HepG2 (cell line): ENCODE measurements at regions not wholly inside any gene's neighbourhood (a gene's known extent, or its start where the extent isn't known, plus 50 kb on each side); places are given as distances from the start of the nearest gene placed in this dataset.

ENCODE experiments used
- ATAC-seq: fragments of 200-7000 bp; cut with Tn5 transposase; 3 replicates; pipeline ENCODE4 v1.9.1; 2020; ENCODE audit warnings: mild to moderate bottlenecking, moderate library complexity
- BruUV-seq: library from RNA; stranded (reverse); fragments of 400-500 nt; replicated peaks from 2 replicates; lab custom pipeline; 2021; lab: Mats Ljungman, UMichigan
- CTCF ChIA-PET: fragments of 300-600 bp; formaldehyde crosslinking; extraction: SDS; loops from one replicate; lab custom pipeline; 2021; ENCODE audit warnings: low total read pairs, inconsistent platforms, low intra/inter-chr PET ratio; lab: Yijun Ruan, JAX
- POLR2A ChIA-PET: fragments of 350-600 bp; sonication (Branson Sonifier 250); formaldehyde crosslinking; loops from one replicate; lab custom pipeline; 2020; ENCODE audit warnings: antibody characterized with exemption, inconsistent platforms; lab: Yijun Ruan, JAX
- DNase-seq: peaks from one replicate; pipeline ENCODE4 v3.0.0-alpha.2; 2015; ENCODE audit warnings: low spot score
- FAIRE-seq: peaks from 3 replicates; lab custom pipeline; 2011; peaks lifted over from hg19 to GRCh38; lab: Jason Lieb, UNC
- H2AFZ ChIP-seq: one replicate; pipeline ENCODE4 v1.6.1; 2011; ENCODE audit warnings: low read length, inconsistent platforms
- H3K27ac ChIP-seq: fragments of 300-600 bp; 3 replicates; pipeline ENCODE4 v1.8.0; 2011; ENCODE audit warnings: mixed run types, mild to moderate bottlenecking, mixed read lengths, low read length, inconsistent platforms; ENCODE audit not compliant: insufficient read depth; ENCODE audit errors: extremely low read length
- H3K27me3 ChIP-seq, 2 experiments: fragments of 200-600 bp in 1 of 2; 2 replicates in 1 of 2; 3 replicates in 1 of 2; pipeline versions ENCODE4 v1.6.0 to v1.8.0; 2011; ENCODE audit warnings: low read length in 2 of 2, mild to moderate bottlenecking in 2 of 2, moderate library complexity in 2 of 2, inconsistent platforms in 1 of 2; ENCODE audit not compliant: insufficient read depth in 2 of 2, control insufficient read depth in 1 of 2
- H3K36me3 ChIP-seq, 2 experiments: fragments of 200-600 bp in 1 of 2; replicated peaks in 1 of 2; 2 replicates in 1 of 2; 3 replicates in 1 of 2; pipeline versions ENCODE4 v1.5.1 to v1.8.0; 2011; ENCODE audit warnings: low read length in 2 of 2, inconsistent platforms in 1 of 2; ENCODE audit not compliant: insufficient read depth in 2 of 2, control insufficient read depth in 1 of 2
- H3K4me1 ChIP-seq: 2 replicates; pipeline ENCODE4 v1.5.1; 2012; ENCODE audit warnings: low read length, inconsistent platforms; ENCODE audit not compliant: insufficient read depth
- H3K4me2 ChIP-seq: 2 replicates; pipeline ENCODE4 v1.6.0; 2011; ENCODE audit warnings: low read depth, low read length, inconsistent platforms
- H3K4me3 ChIP-seq, 3 experiments: fragments of 200-600 bp in 1 of 3; sonication (generic), shearing (Covaris generic) in 1 of 3; replicated peaks in 1 of 3; 2 replicates each; pipeline ENCODE4 v1.5.1; 2011 to 2016; ENCODE audit warnings: low read length in 3 of 3, inconsistent platforms in 2 of 3, low read depth in 2 of 3, mild to moderate bottlenecking in 2 of 3, control low read depth in 1 of 3, mixed read lengths in 1 of 3; ENCODE audit not compliant: insufficient read depth in 1 of 3
- H3K79me2 ChIP-seq: one replicate; pipeline ENCODE4 v1.6.1; 2011; ENCODE audit warnings: low read length, inconsistent platforms; ENCODE audit not compliant: insufficient read depth
- H3K9ac ChIP-seq: 2 replicates; pipeline ENCODE4 v1.6.0; 2011; ENCODE audit warnings: mild to moderate bottlenecking, low read depth, low read length, inconsistent platforms; ENCODE audit not compliant: insufficient read depth
- H3K9me3 ChIP-seq: 2 replicates; pipeline ENCODE4 v1.5.1; 2012; ENCODE audit warnings: mild to moderate bottlenecking, low read length
- H4K20me1 ChIP-seq: 2 replicates; pipeline ENCODE4 v1.6.0; 2011; ENCODE audit warnings: inconsistent platforms, mild to moderate bottlenecking, low read length, moderate library complexity; ENCODE audit not compliant: insufficient read depth
- CENPBD1 ChIP-seq: sonication (generic); formaldehyde crosslinking; IDR thresholded peaks from 2 replicates; pipeline ENCODE4 v1.8.0; 2022; ENCODE audit warnings: missing genetic modification reagents, low read depth, mild to moderate bottlenecking, borderline replicate concordance
- DMAP1 ChIP-seq: IDR thresholded peaks from 2 replicates; pipeline ENCODE4 v1.6.1; 2016
- EHMT2 ChIP-seq: fragments of 200-600 bp; sonication (generic); IDR thresholded peaks from 2 replicates; pipeline ENCODE4 v1.7.0; 2017; ENCODE audit warnings: antibody characterized with exemption, low read depth, low read length, borderline replicate concordance
- ELK4 ChIP-seq: sonication (generic); formaldehyde crosslinking; IDR thresholded peaks from 2 replicates; pipeline ENCODE4 v1.9.0; 2021; ENCODE audit warnings: missing genetic modification reagents, borderline replicate concordance
- ESRRA ChIP-seq: sonication (generic); formaldehyde crosslinking; IDR thresholded peaks from 2 replicates; pipeline ENCODE4 v1.5.1; 2020; ENCODE audit warnings: mild to moderate bottlenecking, low read depth, missing genetic modification reagents
- FOXP4 ChIP-seq: sonication (generic); formaldehyde crosslinking; IDR thresholded peaks from 2 replicates; pipeline ENCODE4 v1.4.0; 2020; ENCODE audit warnings: missing genetic modification reagents
- HDAC2 ChIP-seq: sonication (generic); formaldehyde crosslinking; IDR thresholded peaks from 2 replicates; pipeline ENCODE4 v1.4.0; 2020; ENCODE audit warnings: missing genetic modification reagents
- NR2F2 ChIP-seq: IDR thresholded peaks from 2 replicates; pipeline ENCODE4 v1.6.1; 2012; ENCODE audit warnings: low read depth, inconsistent platforms, borderline replicate concordance
- PAX8 ChIP-seq: sonication (generic); formaldehyde crosslinking; IDR thresholded peaks from 2 replicates; pipeline ENCODE4 v1.8.0; 2022; ENCODE audit warnings: mild to moderate bottlenecking, missing genetic modification reagents, borderline replicate concordance
- PCBP1 ChIP-seq: fragments of 200-400 bp; formaldehyde crosslinking; IDR thresholded peaks from 2 replicates; pipeline ENCODE4 v1.6.1; 2017; ENCODE audit warnings: mild to moderate bottlenecking, low read depth, low read length, borderline replicate concordance
- TEAD2 ChIP-seq: sonication (generic); formaldehyde crosslinking; IDR thresholded peaks from 2 replicates; pipeline ENCODE4 v1.9.0; 2021; ENCODE audit warnings: missing genetic modification reagents
- ZBTB8A ChIP-seq: sonication (generic); formaldehyde crosslinking; IDR thresholded peaks from 2 replicates; pipeline ENCODE4 v1.4.0; 2020; ENCODE audit warnings: mild to moderate bottlenecking, low read depth, missing genetic modification reagents, borderline replicate concordance
- ZNF644 ChIP-seq: IDR thresholded peaks from 2 replicates; pipeline ENCODE4 v1.6.1; 2016; ENCODE audit warnings: low read depth
- WGBS: methylation state at CpG from one replicate; pipeline ENCODE4 v1.1.6; 2017; ENCODE audit warnings: low lambda C conversion rate; 5-methylcytosine and 5-hydroxymethylcytosine counted together
- in situ Hi-C: cut with HindIII; loops from 2 replicates; pipeline ENCODE4 v1.10.0; 2017; ENCODE audit warnings: low pct_unique_long_range_greater_than_20kb; ENCODE audit not compliant: extremely low pct_ligation_motif_present
- intact Hi-C: fragments of 100-400 bp; cut with micrococcal nuclease; formaldehyde crosslinking; loops from one replicate; pipeline ENCODE4 v1.10.0; 2022; ENCODE audit not compliant: unreplicated experiment

- CTCF ChIA-PET = no interaction called here
These were observed 212.3 kb upstream of the SFRP2 start for GRCh38 chr4:154001193-154001592.

GRCh38 chr4:153997516-153997915, 208.6 kb upstream of the SFRP2 start:
- ATAC-seq = no peak

More at GRCh38 chr4:154001193-154001592, 212.3 kb upstream of the SFRP2 start:
- Histone ChIP-seq H3K36me3 (no peaks in the 10 kb centered on the region), H3K9me3 (no peaks in the 10 kb centered on the region), H3K4me3 (no peak overlapping the region), H3K27me3 (no peaks in the 10 kb centered on the region), H3K79me2 (no peaks in the 10 kb centered on the region), H3K27ac (no peak overlapping the region), H4K20me1 (no peaks in the 10 kb centered on the region), H2AFZ (no peak overlapping the region), H3K4me1 (no peaks in the 10 kb centered on the region), H3K9ac (no peak overlapping the region), H3K4me2 (no peak overlapping the region)
- in situ Hi-C loops = no loop called here
- intact Hi-C loops = no loop called here
- no TSS peak for BruUV-seq
- POLR2A ChIA-PET = no interaction called here
- TF ChIP-seq EHMT2 = no peak
- TF ChIP-seq ZNF644 (CRISPR knock-in tag) = no peak
- FAIRE-seq (no peak), DNase-seq (no peak), ATAC-seq (no peak)

More at GRCh38 chr4:153997516-153997915, 208.6 kb upstream of the SFRP2 start:
- Histone ChIP-seq H3K9me3 (no peaks in the 10 kb centered on the region), H3K36me3 (no peaks in the 10 kb centered on the region), H3K79me2 (no peaks in the 10 kb centered on the region), H3K27me3 (no peaks in the 10 kb centered on the region), H2AFZ (no peak overlapping the region), H3K4me3 (no peak overlapping the region), H4K20me1 (no peaks in the 10 kb centered on the region), H3K4me1 (no peaks in the 10 kb centered on the region), H3K27ac (no peak overlapping the region), H3K9ac (no peak overlapping the region), H3K4me2 (no peak overlapping the region)
- WGBS = 0% methylated on average over 1 of the region's 4 CpGs
- ChIA-PET CTCF (no interaction called here), POLR2A (no interaction called here)
- intact Hi-C loops (no loop called here), in situ Hi-C loops (no loop called here)
- TF ChIP-seq TEAD2 (CRISPR knock-in tag) (no peak), NR2F2 (no peak), ESRRA (CRISPR knock-in tag) (no peak), HDAC2 (CRISPR knock-in tag) (no peak), ELK4 (CRISPR knock-in tag) (no peak), PCBP1 (no peak), DMAP1 (CRISPR knock-in tag) (no peak), PAX8 (CRISPR knock-in tag) (no peak), FOXP4 (no peak), ZBTB8A (CRISPR knock-in tag) (no peak), CENPBD1 (CRISPR knock-in tag) (no peak)
- no peak for DNase-seq
- no TSS peak for BruUV-seq
- no peak for FAIRE-seq
